ENCODE measurements at regions not wholly inside any gene's neighbourhood (a gene's known extent, or its start where the extent isn't known, plus 50 kb on each side); places are given as distances from the start of the nearest gene placed in this dataset.

DNA sequence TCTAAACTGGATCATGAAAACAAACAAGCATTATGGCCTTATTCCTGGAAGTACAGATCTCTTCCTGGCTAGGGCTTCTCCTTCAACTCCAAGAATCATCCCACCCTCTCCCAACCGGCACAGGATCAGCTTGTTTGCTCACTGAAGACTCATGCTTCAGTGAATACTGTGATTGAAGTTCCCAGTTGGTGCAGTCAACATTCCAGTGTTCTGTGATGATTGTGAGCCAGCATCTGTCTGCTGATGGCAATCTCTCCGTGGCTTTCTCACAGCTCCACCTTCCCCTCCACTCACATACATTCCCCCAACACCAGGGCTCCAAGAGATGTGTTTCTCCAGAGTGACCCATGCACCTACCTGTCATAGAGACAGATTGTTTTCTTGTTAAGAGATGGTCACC, 421.3 kb upstream of the BTBD3 start:
- H3K36me3 Mint-ChIP-seq (ENCODE audit: insufficient read depth, unreplicated experiment): no peaks in the 10 kb centered on the region
- intact Hi-C loops (cut with micrococcal nuclease; ENCODE audit: unreplicated experiment): no loop called here
- DNase-seq: no peak
- no peaks in the 10 kb centered on the region for H3K9me3 Mint-ChIP-seq (ENCODE audit: low read depth, unreplicated experiment)
- CTCF ChIA-PET: no interaction called here
- H3K27ac Mint-ChIP-seq (ENCODE audit: unreplicated experiment): no peak overlapping the region
- H3K4me1 Mint-ChIP-seq (ENCODE audit: low read depth, unreplicated experiment): no peaks in the 10 kb centered on the region
- no peak overlapping the region for H3K4me3 Mint-ChIP-seq (ENCODE audit: low read depth, unreplicated experiment)
- TF ChIP-seq, protein P1, sequence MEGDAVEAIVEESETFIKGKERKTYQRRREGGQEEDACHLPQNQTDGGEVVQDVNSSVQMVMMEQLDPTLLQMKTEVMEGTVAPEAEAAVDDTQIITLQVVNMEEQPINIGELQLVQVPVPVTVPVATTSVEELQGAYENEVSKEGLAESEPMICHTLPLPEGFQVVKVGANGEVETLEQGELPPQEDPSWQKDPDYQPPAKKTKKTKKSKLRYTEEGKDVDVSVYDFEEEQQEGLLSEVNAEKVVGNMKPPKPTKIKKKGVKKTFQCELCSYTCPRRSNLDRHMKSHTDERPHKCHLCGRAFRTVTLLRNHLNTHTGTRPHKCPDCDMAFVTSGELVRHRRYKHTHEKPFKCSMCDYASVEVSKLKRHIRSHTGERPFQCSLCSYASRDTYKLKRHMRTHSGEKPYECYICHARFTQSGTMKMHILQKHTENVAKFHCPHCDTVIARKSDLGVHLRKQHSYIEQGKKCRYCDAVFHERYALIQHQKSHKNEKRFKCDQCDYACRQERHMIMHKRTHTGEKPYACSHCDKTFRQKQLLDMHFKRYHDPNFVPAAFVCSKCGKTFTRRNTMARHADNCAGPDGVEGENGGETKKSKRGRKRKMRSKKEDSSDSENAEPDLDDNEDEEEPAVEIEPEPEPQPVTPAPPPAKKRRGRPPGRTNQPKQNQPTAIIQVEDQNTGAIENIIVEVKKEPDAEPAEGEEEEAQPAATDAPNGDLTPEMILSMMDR (IDR thresholded peaks at IDR 0.05; ENCODE audit: unreplicated experiment): no peak
- BruUV-seq (replicated peaks): no TSS peak
- H3K27me3 Mint-ChIP-seq (ENCODE audit: unreplicated experiment): no peaks in the 10 kb centered on the region

GRCh38 chr20:11497545-11497944, 420.1 kb upstream of the BTBD3 start:
- Mint-ChIP-seq H3K9me3 (ENCODE audit: low read depth, unreplicated experiment) (no peaks in the 10 kb centered on the region), H3K27ac (ENCODE audit: unreplicated experiment) (no peak overlapping the region), H3K4me3 (ENCODE audit: low read depth, unreplicated experiment) (no peak overlapping the region), H3K27me3 (ENCODE audit: unreplicated experiment) (no peaks in the 10 kb centered on the region), H3K36me3 (ENCODE audit: insufficient read depth, unreplicated experiment) (no peaks in the 10 kb centered on the region), H3K4me1 (ENCODE audit: low read depth, unreplicated experiment) (no peaks in the 10 kb centered on the region)
- TF ChIP-seq, protein P1 (IDR thresholded peaks at IDR 0.05; ENCODE audit: unreplicated experiment): no peak
- CTCF ChIA-PET: no interaction called here
- intact Hi-C loops (cut with micrococcal nuclease; ENCODE audit: unreplicated experiment): no loop called here
- no peak for DNase-seq
- BruUV-seq (replicated peaks): no TSS peak

- no peak for DNase-seq
- H3K9me3 Mint-ChIP-seq (ENCODE audit: low read depth, unreplicated experiment): no peaks in the 10 kb centered on the region
- CTCF ChIA-PET: no interaction called here
- TF ChIP-seq, protein P1 (IDR thresholded peaks at IDR 0.05; ENCODE audit: unreplicated experiment): no peak
- no peak overlapping the region for H3K4me3 Mint-ChIP-seq (ENCODE audit: low read depth, unreplicated experiment)
- no peaks in the 10 kb centered on the region for H3K27me3 Mint-ChIP-seq (ENCODE audit: unreplicated experiment)
- H3K36me3 Mint-ChIP-seq (ENCODE audit: insufficient read depth, unreplicated experiment): no peaks in the 10 kb centered on the region
- intact Hi-C loops (cut with micrococcal nuclease; ENCODE audit: unreplicated experiment): no loop called here
- H3K27ac Mint-ChIP-seq (ENCODE audit: unreplicated experiment): no peak overlapping the region
- no peaks in the 10 kb centered on the region for H3K4me1 Mint-ChIP-seq (ENCODE audit: low read depth, unreplicated experiment)
- BruUV-seq (replicated peaks): no TSS peak
Observed at GRCh38 chr20:11499101-11499634, 418.5 kb upstream of the BTBD3 start.

GRCh38 chr20:11502061-11502460, 415.6 kb upstream of the BTBD3 start:
- Mint-ChIP-seq H3K36me3 (ENCODE audit: insufficient read depth, unreplicated experiment) (no peaks in the 10 kb centered on the region), H3K4me1 (ENCODE audit: low read depth, unreplicated experiment) (no peaks in the 10 kb centered on the region), H3K9me3 (ENCODE audit: low read depth, unreplicated experiment) (no peaks in the 10 kb centered on the region), H3K4me3 (ENCODE audit: low read depth, unreplicated experiment) (no peak overlapping the region), H3K27me3 (ENCODE audit: unreplicated experiment) (no peaks in the 10 kb centered on the region), H3K27ac (ENCODE audit: unreplicated experiment) (no peak overlapping the region)
- TF ChIP-seq, protein P1 (IDR thresholded peaks at IDR 0.05; ENCODE audit: unreplicated experiment): no peak
- BruUV-seq (replicated peaks): no TSS peak
- intact Hi-C loops (cut with micrococcal nuclease; ENCODE audit: unreplicated experiment): no loop called here
- DNase-seq: no peak
- CTCF ChIA-PET: no interaction called here

All from Calu3 (cell line).